Muscle layer of colon (tissue), 2 donors: ENCODE measurements at regions not wholly inside any gene's neighbourhood (a gene's known extent, or its start where the extent isn't known, plus 50 kb on each side); places are given as distances from the start of the nearest gene placed in this dataset.

Experiments used
- H3K27ac ChIP-seq: one replicate; pipeline ENCODE4 v1.7.0; 2013; ENCODE audit warnings: low read depth, mild to moderate bottlenecking, low read length, moderate library complexity
- H3K27me3 ChIP-seq, 2 donors: one replicate each; pipeline ENCODE4 v1.7.0; 2013; ENCODE audit warnings: low read length in 2 of 2, mild to moderate bottlenecking in 2 of 2; ENCODE audit not compliant: insufficient read depth in 2 of 2, control insufficient read depth in 1 of 2
- H3K36me3 ChIP-seq: one replicate; pipeline ENCODE4 v1.7.0; 2013; ENCODE audit warnings: mild to moderate bottlenecking, low read length; ENCODE audit not compliant: insufficient read depth
- H3K4me1 ChIP-seq: one replicate; pipeline ENCODE4 v1.7.0; 2013; ENCODE audit warnings: mild to moderate bottlenecking, low read length; ENCODE audit not compliant: insufficient read depth
- H3K4me3 ChIP-seq, 2 donors: one replicate each; pipeline ENCODE4 v1.7.0; 2013; ENCODE audit warnings: low read length in 2 of 2, low read depth in 1 of 2, mild to moderate bottlenecking in 1 of 2, moderate library complexity in 1 of 2
- H3K9ac ChIP-seq: one replicate; pipeline ENCODE4 v1.7.0; 2013; ENCODE audit warnings: low read length
- H3K9me3 ChIP-seq: one replicate; pipeline ENCODE4 v1.7.0; 2013; ENCODE audit warnings: mild to moderate bottlenecking, low read length
- donor health status: abdominal sarcoma.
- donor health status: Adenocarcinoma of cecum.

DNA sequence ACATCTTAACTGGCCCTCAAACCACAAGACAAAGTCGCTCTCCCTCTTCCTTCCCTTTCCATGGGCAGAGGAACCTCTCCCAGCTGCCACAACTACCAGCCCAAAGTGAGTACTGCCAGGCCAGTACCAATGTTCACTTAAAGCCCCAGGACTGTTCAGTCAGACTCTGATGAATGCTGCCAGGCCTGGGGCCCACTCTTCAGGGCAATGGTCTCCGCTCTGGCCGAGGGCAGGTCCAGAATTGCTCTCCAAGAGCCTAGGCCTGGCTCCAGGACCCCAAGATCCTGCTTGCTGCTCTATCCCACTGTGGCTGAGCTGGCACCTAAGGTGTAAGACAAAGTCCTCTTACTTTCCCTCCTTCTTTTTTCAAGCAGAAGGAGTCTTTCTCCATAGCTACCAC, 790.9 kb downstream of the KLHL13 start:
- Histone ChIP-seq H3K27me3 (no peaks in the 10 kb centered on the region), H3K36me3 (no peaks in the 10 kb centered on the region), H3K4me1 (no peaks in the 10 kb centered on the region), H3K27ac (no peak overlapping the region), H3K9ac (no peak overlapping the region), H3K9me3 (peaks cover 7% of the 10 kb centered on the region), H3K4me3 (no peak overlapping the region)

DNA sequence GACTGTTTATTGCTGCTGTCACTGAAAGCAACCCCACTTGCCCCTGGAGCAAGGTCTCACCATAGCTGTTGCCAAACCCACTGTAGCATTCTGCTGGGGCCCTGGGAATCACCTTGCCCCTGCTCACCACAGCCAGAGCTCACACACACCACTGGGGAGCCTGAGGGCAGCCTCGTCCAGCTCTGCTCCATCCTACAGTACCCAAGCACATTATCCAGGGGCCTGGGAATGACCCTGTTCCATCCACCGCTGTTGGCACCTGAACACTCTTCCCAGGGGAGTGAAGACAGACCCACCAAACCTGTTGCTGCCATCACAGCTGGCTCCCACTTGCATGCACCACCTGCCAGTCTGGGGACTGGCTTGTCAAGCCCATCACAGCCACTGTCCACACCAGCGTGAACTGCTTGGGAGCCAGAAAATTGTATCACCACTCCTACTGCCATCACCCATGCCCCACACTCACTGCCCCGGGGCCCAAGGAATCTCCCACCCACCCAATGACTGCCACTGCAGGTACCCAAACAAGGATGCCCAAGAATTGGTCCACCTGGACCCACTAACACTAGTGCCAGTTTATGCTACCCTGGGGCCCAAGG, 811.3 kb downstream of the KLHL13 start:
- Histone ChIP-seq H3K4me1 (no peaks in the 10 kb centered on the region), H3K27ac (no peak overlapping the region), H3K9me3 (no peaks in the 10 kb centered on the region), H3K36me3 (no peaks in the 10 kb centered on the region), H3K9ac (no peak overlapping the region), H3K4me3 (no peak overlapping the region), H3K27me3 (no peaks in the 10 kb centered on the region)

DNA sequence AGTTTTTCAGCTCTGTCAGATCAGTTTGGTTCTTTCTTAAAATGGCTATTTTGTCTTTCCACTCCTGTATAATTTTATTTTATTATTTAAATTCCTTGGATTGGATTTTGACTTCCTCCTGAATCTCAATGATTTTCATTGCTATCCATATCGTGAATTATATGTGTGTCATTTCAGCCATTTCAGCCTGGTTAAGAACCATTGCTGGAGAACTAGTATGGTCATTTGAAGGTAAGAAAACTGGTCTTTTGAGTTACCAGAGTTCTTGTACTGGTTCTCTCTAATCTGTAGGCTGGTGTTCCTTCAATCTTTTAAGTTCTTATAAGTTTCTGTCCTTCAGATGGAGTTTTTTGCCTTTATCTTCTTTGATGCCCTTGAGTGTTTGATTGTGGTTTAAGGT, 815.5 kb downstream of the KLHL13 start:
- H3K27me3 ChIP-seq = no peaks in the 10 kb centered on the region
- H3K4me1 ChIP-seq = no peaks in the 10 kb centered on the region
- H3K27ac ChIP-seq = no peak overlapping the region
- no peaks in the 10 kb centered on the region for H3K9me3 ChIP-seq
- H3K36me3 ChIP-seq = no peaks in the 10 kb centered on the region
- H3K9ac ChIP-seq = no peak overlapping the region
- H3K4me3 ChIP-seq = no peak overlapping the region

DNA sequence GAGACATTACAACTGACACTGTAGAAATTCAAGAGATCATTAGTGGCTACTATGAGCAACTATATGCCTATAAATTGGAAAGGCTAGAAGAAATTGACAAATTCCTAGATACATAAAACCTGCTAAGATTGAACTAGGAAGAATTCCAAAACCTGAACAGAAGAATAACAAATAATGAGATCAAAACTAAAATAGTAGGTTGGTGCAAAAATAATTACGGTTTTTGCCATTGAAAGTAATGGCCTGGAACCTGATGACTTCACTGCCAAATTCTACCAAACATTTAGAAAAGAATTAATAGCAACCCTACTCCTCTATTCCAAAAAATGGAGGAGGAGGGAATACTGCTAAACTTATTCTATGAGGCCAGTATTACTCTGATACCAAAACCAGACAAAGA, 824.9 kb downstream of the KLHL13 start:
- Histone ChIP-seq H3K27ac (no peak overlapping the region), H3K36me3 (no peaks in the 10 kb centered on the region), H3K4me3 (no peak overlapping the region), H3K9me3 (no peaks in the 10 kb centered on the region), H3K4me1 (no peaks in the 10 kb centered on the region), H3K27me3 (no peaks in the 10 kb centered on the region), H3K9ac (no peak overlapping the region)

GRCh38 chrX:117274965-117275364, 812.2 kb upstream of the CT83 start:
- H3K9me3 ChIP-seq = no peaks in the 10 kb centered on the region
- H3K4me3 ChIP-seq = no peak overlapping the region
- H3K36me3 ChIP-seq = no peaks in the 10 kb centered on the region
- H3K9ac ChIP-seq = no peak overlapping the region
- H3K4me1 ChIP-seq = no peaks in the 10 kb centered on the region
- no peaks in the 10 kb centered on the region for H3K27me3 ChIP-seq
- no peak overlapping the region for H3K27ac ChIP-seq
